ENCODE measurements at regions not wholly inside any gene's neighbourhood (a gene's known extent, or its start where the extent isn't known, plus 50 kb on each side); places are given as distances from the start of the nearest gene placed in this dataset.

DNA sequence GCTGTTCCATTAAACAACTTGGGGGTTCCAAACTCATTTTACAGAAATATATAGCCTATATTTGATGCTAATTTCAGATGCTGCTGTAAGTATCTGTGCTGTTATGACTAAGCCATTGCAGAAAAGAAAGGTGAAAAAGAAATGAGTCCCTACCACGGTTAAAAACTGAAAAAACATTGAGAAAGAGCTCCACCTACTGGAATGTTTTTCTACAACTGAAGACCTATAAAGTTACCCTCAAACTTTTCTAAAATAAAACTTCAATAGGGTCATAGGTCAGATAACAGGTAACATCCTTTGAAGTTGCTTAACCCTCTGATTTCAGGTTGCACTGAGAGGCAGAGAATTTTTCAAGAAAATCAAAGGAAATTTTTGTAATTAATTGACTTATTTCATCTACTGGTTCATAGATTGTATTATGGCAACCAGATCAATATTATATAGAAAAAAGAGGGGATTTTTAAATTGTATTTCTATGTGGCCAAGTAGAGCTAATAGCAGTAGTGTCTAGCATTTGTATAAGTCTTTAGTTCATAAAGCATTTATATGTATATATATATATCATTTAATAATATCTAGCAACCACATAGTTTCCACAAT, 279.9 kb downstream of the RPS29 start:
- no peak for DNase-seq (ENCODE audit: low read depth, low spot score)

DNA sequence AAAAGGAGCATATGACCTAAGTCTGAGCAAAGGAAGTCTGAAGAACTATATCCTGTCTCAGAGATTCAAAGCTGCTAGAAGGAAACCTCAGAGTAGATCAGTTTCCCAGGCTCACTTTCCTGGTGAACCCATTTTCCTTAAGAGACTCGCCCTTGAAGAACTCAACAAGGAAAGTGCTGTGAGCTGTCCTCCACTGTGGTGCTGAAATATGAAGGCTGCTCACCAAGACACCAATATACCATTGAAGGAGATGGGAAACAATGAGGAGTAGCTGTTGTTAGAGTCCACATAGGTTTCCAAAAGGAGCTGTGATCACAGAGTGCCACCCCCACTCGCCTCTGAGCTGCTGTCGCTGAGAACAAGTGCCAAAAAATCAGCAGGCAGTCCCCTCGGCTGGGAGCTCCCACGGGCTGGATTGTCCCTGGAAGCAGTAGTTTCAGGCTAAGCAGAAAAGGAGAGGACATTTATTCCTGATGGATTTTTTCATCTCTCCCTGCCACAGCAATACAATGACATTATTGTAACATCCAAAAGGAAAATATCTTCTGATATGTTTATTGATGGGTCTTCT, 282.1 kb downstream of the RPS29 start:
- no peak overlapping the region for H2AFZ ChIP-seq (ENCODE audit: control insufficient read depth, low read length)
- no peak overlapping the region for H3K4me2 ChIP-seq (ENCODE audit: control insufficient read depth, extremely low read depth, insufficient read depth, low read depth, low read length)
- H3K27ac ChIP-seq (ENCODE audit: control insufficient read depth, insufficient read depth, low read length), result no peak overlapping the region
- no peak overlapping the region for H3K9ac ChIP-seq (ENCODE audit: control insufficient read depth, extremely low read depth, insufficient read depth, low read length)
- DNase-seq (ENCODE audit: low read depth, low spot score), result no peak
- no peak for FAIRE-seq
- dilution Hi-C loops (cut with MboI; ENCODE audit: extremely low pct_ligation_motif_present, low sequenced_read_pairs), result no loop called here
- no peaks in the 10 kb centered on the region for H3K79me2 ChIP-seq (ENCODE audit: control insufficient read depth, insufficient read depth, low read length)
- no peaks in the 10 kb centered on the region for H3K4me1 ChIP-seq (ENCODE audit: control insufficient read depth, extremely low read depth, insufficient read depth, low read length)
- TF ChIP-seq, protein P1, sequence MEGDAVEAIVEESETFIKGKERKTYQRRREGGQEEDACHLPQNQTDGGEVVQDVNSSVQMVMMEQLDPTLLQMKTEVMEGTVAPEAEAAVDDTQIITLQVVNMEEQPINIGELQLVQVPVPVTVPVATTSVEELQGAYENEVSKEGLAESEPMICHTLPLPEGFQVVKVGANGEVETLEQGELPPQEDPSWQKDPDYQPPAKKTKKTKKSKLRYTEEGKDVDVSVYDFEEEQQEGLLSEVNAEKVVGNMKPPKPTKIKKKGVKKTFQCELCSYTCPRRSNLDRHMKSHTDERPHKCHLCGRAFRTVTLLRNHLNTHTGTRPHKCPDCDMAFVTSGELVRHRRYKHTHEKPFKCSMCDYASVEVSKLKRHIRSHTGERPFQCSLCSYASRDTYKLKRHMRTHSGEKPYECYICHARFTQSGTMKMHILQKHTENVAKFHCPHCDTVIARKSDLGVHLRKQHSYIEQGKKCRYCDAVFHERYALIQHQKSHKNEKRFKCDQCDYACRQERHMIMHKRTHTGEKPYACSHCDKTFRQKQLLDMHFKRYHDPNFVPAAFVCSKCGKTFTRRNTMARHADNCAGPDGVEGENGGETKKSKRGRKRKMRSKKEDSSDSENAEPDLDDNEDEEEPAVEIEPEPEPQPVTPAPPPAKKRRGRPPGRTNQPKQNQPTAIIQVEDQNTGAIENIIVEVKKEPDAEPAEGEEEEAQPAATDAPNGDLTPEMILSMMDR (optimal IDR thresholded peaks at IDR 0.05 in 1 of 3, IDR thresholded peaks at IDR 0.05 in 1 of 3, conservative IDR thresholded peaks at IDR 0.05 in 1 of 3; ENCODE audit: extremely low read depth in 1 of 3, insufficient read depth in 2 of 3, low read length in 3 of 3), result no peak
- no peak for TF ChIP-seq EZH2 (IDR thresholded peaks at IDR 0.05; ENCODE audit: low read length)
- H4K20me1 ChIP-seq (ENCODE audit: control insufficient read depth, extremely low read depth, insufficient read depth, low read length), result no peaks in the 10 kb centered on the region
- H3K4me3 ChIP-seq (ENCODE audit: control insufficient read depth in 2 of 3, extremely low read depth in 1 of 3, insufficient read depth in 2 of 3, low read depth in 1 of 3, low read length in 3 of 3), result no peak overlapping the region
- H3K9me1 ChIP-seq (ENCODE audit: control insufficient read depth, extremely low read depth, insufficient read depth, low read length), result no peaks in the 10 kb centered on the region
- H3K27me3 ChIP-seq (ENCODE audit: control insufficient read depth, extremely low read depth, insufficient read depth, low read length), result no peaks in the 10 kb centered on the region
- H3K36me3 ChIP-seq (ENCODE audit: control insufficient read depth in 2 of 2, extremely low read depth in 1 of 2, insufficient read depth in 2 of 2, low read length in 2 of 2), result no peaks in the 10 kb centered on the region
- H3K9me3 ChIP-seq (ENCODE audit: control insufficient read depth, low read depth, low read length), result no peaks in the 10 kb centered on the region

More for the DNA sequence above, 279.9 kb downstream of the RPS29 start:
- Histone ChIP-seq H3K9me3 (ENCODE audit: control insufficient read depth, low read depth, low read length) (no peaks in the 10 kb centered on the region), H2AFZ (ENCODE audit: control insufficient read depth, low read length) (no peak overlapping the region), H4K20me1 (ENCODE audit: control insufficient read depth, extremely low read depth, insufficient read depth, low read length) (no peaks in the 10 kb centered on the region), H3K27ac (ENCODE audit: control insufficient read depth, insufficient read depth, low read length) (no peak overlapping the region), H3K9ac (ENCODE audit: control insufficient read depth, extremely low read depth, insufficient read depth, low read length) (no peak overlapping the region), H3K4me3 (ENCODE audit: control insufficient read depth in 2 of 3, extremely low read depth in 1 of 3, insufficient read depth in 2 of 3, low read depth in 1 of 3, low read length in 3 of 3) (no peak overlapping the region), H3K9me1 (ENCODE audit: control insufficient read depth, extremely low read depth, insufficient read depth, low read length) (no peaks in the 10 kb centered on the region), H3K4me2 (ENCODE audit: control insufficient read depth, extremely low read depth, insufficient read depth, low read depth, low read length) (no peak overlapping the region), H3K36me3 (ENCODE audit: control insufficient read depth in 2 of 2, extremely low read depth in 1 of 2, insufficient read depth in 2 of 2, low read length in 2 of 2) (no peaks in the 10 kb centered on the region), H3K4me1 (ENCODE audit: control insufficient read depth, extremely low read depth, insufficient read depth, low read length) (no peaks in the 10 kb centered on the region), H3K27me3 (ENCODE audit: control insufficient read depth, extremely low read depth, insufficient read depth, low read length) (no peaks in the 10 kb centered on the region), H3K79me2 (ENCODE audit: control insufficient read depth, insufficient read depth, low read length) (no peaks in the 10 kb centered on the region)
- TF ChIP-seq, protein P1 (optimal IDR thresholded peaks at IDR 0.05 in 1 of 3, IDR thresholded peaks at IDR 0.05 in 1 of 3, conservative IDR thresholded peaks at IDR 0.05 in 1 of 3; ENCODE audit: extremely low read depth in 1 of 3, insufficient read depth in 2 of 3, low read length in 3 of 3), result peak in 1 of 3 experiments; percentile 24
- TF ChIP-seq EZH2 (IDR thresholded peaks at IDR 0.05; ENCODE audit: low read length), result no peak
- dilution Hi-C loops (cut with MboI; ENCODE audit: extremely low pct_ligation_motif_present, low sequenced_read_pairs), result no loop called here
- FAIRE-seq, result no peak
